SU-DHL-6 (cell line): ENCODE measurements at regions not wholly inside any gene's neighbourhood (a gene's known extent, or its start where the extent isn't known, plus 50 kb on each side); places are given as distances from the start of the nearest gene placed in this dataset.
A peak's percentile ranks its signal among the peaks of the same experiment; 100 is the strongest.
"Not testable (repeated sequence)": the region's sequence is repeated elsewhere in the genome, so short reads cannot be mapped to it uniquely, and the experiment has no call there.

Experiments used
- H2AFZ ChIP-seq: fragments of 200-600 bp; sonication (generic); 2 replicates; pipeline ENCODE4 v1.6.1; 2014; ENCODE audit warnings: low read depth, mild to moderate bottlenecking, moderate library complexity, mixed read lengths, antibody characterized with exemption, low read length; ENCODE audit not compliant: severe bottlenecking
- H3F3A ChIP-seq: fragments of 200-600 bp; shearing (Covaris generic); 2 replicates; pipeline ENCODE4 v1.6.0; 2016; ENCODE audit warnings: antibody characterized with exemption, mild to moderate bottlenecking; ENCODE audit not compliant: insufficient read depth
- H3K27ac ChIP-seq: fragments of 200-600 bp; sonication (generic); 2 replicates; pipeline ENCODE4 v1.5.1; 2016; ENCODE audit warnings: low read depth, mild to moderate bottlenecking, low read length, moderate library complexity, mixed read lengths
- H3K27me3 ChIP-seq: fragments of 200-600 bp; sonication (generic), shearing (Covaris generic); 2 replicates; pipeline ENCODE4 v1.6.0; 2014; ENCODE audit warnings: mild to moderate bottlenecking, low read length
- H3K36me3 ChIP-seq: fragments of 200-600 bp; sonication (generic); 2 replicates; pipeline ENCODE4 v1.6.1; 2014; ENCODE audit warnings: mild to moderate bottlenecking, low read length, mixed read lengths
- H3K4me2 ChIP-seq: fragments of 300-600, 200-600 bp; shearing (Covaris generic), sonication (generic); 2 replicates; pipeline ENCODE4 v1.6.0; 2014; ENCODE audit warnings: low read length, low read depth, mild to moderate bottlenecking; ENCODE audit not compliant: poor library complexity, severe bottlenecking
- H3K4me3 ChIP-seq: fragments of 200-600 bp; sonication (generic); 2 replicates; pipeline ENCODE4 v1.5.1; 2014; ENCODE audit warnings: antibody characterized with exemption, low read length, mild to moderate bottlenecking, mixed read lengths; ENCODE audit not compliant: insufficient read depth, poor library complexity, severe bottlenecking
- H3K79me2 ChIP-seq: fragments of 200-600 bp; sonication (generic); 2 replicates; pipeline ENCODE4 v1.6.1; 2014; ENCODE audit warnings: mild to moderate bottlenecking, low read length, moderate library complexity; ENCODE audit not compliant: insufficient read depth
- H3K9ac ChIP-seq: fragments of 200-600 bp; sonication (generic); 2 replicates; pipeline ENCODE4 v1.7.0; 2014; ENCODE audit warnings: mild to moderate bottlenecking, low read length
- H3K9me2 ChIP-seq: fragments of 200-600 bp; sonication (generic); replicated peaks from 2 replicates; pipeline ENCODE4 v1.6.1; 2014; ENCODE audit warnings: low read length; ENCODE audit not compliant: insufficient read depth
- H3K9me3 ChIP-seq: fragments of 200-600 bp; sonication (generic); 2 replicates; pipeline ENCODE4 v1.6.1; 2014; ENCODE audit warnings: low read length, mixed read lengths; ENCODE audit not compliant: insufficient read depth
- H4K20me1 ChIP-seq: fragments of 200-600 bp; sonication (generic); 2 replicates; pipeline ENCODE4 v1.6.1; 2014; ENCODE audit warnings: low read depth, mild to moderate bottlenecking, antibody characterized with exemption, low read length, moderate library complexity, mixed read lengths
- CTCF ChIP-seq: fragments of 200-600 bp; sonication (generic); IDR thresholded peaks from one replicate; pipeline ENCODE4 v1.5.1; 2017; ENCODE audit warnings: antibody characterized with exemption, mild to moderate bottlenecking, low read length, moderate library complexity; ENCODE audit not compliant: insufficient read depth, poor library complexity, severe bottlenecking
- EZH2phosphoT487 ChIP-seq: fragments of 200-600 bp; sonication (generic), shearing (Covaris generic); conservative IDR thresholded peaks from 2 replicates; pipeline ENCODE4 v1.6.1; 2018; ENCODE audit warnings: mild to moderate bottlenecking, antibody characterized with exemption, low read length, moderate library complexity, mixed read lengths

GRCh38 chr7:142519079-142520078, 229.9 kb upstream of the PRSS1 start:
- Histone ChIP-seq H3K27me3 (no peaks in the 10 kb centered on the region), H3K9me3 (no peaks in the 10 kb centered on the region), H4K20me1 (no peaks in the 10 kb centered on the region), H2AFZ (no peak overlapping the region), H3K36me3 (no peaks in the 10 kb centered on the region), H3K4me2 (no peak overlapping the region), H3K27ac (no peak overlapping the region), H3K79me2 (no peaks in the 10 kb centered on the region), H3K4me3 (no peak overlapping the region), H3K9ac (no peak overlapping the region), H3F3A (no peaks in the 10 kb centered on the region), H3K9me2 (no peaks in the 10 kb centered on the region)
- TF ChIP-seq EZH2phosphoT487 = no peak
- no peak for TF ChIP-seq CTCF

- Histone ChIP-seq H3F3A (no peaks in the 10 kb centered on the region), H4K20me1 (no peaks in the 10 kb centered on the region), H3K9me2 (no peaks in the 10 kb centered on the region), H2AFZ (no peak overlapping the region), H3K9me3 (no peaks in the 10 kb centered on the region), H3K27me3 (no peaks in the 10 kb centered on the region), H3K27ac (no peak overlapping the region), H3K79me2 (no peaks in the 10 kb centered on the region), H3K36me3 (no peaks in the 10 kb centered on the region), H3K4me2 (no peak overlapping the region), H3K4me3 (no peak overlapping the region), H3K9ac (no peak overlapping the region)
- TF ChIP-seq CTCF (peak; percentile 61), EZH2phosphoT487 (no peak)
Measured at GRCh38 chr7:142516038-142516501, 233.2 kb upstream of the PRSS1 start.

DNA sequence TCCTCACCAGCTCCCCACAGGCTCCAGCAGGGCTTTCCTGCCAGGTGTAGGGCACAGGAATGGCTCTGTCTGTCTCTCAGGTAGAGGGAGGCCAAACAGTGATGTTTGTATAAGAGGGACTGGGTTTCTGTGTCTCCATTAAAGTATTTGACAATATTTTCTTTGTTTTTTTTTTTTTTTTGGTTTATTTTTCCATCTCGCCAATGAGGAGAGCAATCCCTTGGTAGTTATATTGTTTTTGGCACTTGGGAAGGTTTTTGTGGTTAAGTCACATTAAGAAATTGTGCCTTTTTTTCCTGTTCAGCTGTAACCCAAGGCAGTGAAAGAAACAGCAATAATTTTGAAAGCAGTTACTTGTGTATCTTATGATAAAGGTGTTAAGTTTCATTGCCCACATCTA, 234.6 kb upstream of the PRSS1 start:
- H3K27me3 ChIP-seq, H3K36me3 ChIP-seq, H3K9ac ChIP-seq, H2AFZ ChIP-seq, H3K9me3 ChIP-seq, H3K79me2 ChIP-seq, H3K4me2 ChIP-seq, H4K20me1 ChIP-seq, H3F3A ChIP-seq, H3K9me2 ChIP-seq, H3K27ac ChIP-seq, H3K4me3 ChIP-seq: not testable (repeated sequence)
